Erythroblast (primary cell): ENCODE measurements at regions not wholly inside any gene's neighbourhood (a gene's known extent, or its start where the extent isn't known, plus 50 kb on each side); places are given as distances from the start of the nearest gene placed in this dataset.

Experiments
- GATA1 ChIP-seq: IDR thresholded peaks from 2 replicates; pipeline ENCODE4 v1.6.1; 2011; ENCODE audit warnings: low read depth, mild to moderate bottlenecking, control low read depth, low read length, moderate library complexity
- POLR2A ChIP-seq: IDR thresholded peaks from 2 replicates; pipeline ENCODE4 v1.6.1; 2011; ENCODE audit warnings: mild to moderate bottlenecking, low read length

DNA sequence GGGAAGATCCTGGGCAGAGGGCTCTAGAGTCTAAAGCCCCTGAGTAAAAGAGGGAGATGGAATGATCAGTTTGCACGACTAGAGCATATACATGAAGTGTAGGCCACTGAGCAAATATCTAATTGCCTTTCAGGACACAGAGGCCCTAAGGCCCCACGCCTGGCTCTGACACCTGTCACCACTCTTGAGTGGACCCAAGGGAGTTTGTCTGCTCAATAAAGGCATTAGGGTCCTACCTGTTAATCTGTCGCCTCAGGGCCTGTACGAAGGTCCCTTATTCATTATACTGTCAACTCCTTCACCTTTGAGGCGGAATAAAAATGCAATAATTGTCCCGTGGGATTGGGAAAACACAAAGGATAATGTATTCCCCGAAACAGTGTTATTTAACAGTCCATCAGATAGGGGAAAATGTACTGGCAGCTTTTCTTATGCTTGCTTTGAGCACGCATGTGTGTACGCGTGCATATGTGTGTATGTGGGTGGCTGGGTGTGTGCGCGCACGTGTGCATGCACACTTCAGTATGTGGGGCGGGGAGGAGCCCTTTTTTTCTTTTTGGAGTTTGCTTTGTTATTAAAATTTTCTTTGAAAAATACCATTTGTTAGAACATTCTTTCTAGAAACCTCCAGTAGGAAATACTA lies 161.8 kb upstream of the SERP2 start:
- TF ChIP-seq POLR2A (no peak), GATA1 (no peak)
